NCI-H1105 treated with DMSO at 0.1 percent for 48 hours (cell line): ENCODE measurements at regions not wholly inside any gene's neighbourhood (a gene's known extent, or its start where the extent isn't known, plus 50 kb on each side); places are given as distances from the start of the nearest gene placed in this dataset.
"Not testable (repeated sequence)": the region's sequence is repeated elsewhere in the genome, so short reads cannot be mapped to it uniquely, and the experiment has no call there.

Experiments
- DNase-seq: peaks from one replicate; lab custom pipeline; 2025; lab: John Stamatoyannopoulos, UW

GRCh38 chr10:35780970-35781642 is 139.0 kb upstream of the FZD8 start:
- no peak for DNase-seq

GRCh38 chr10:35778306-35778705 is 136.2 kb upstream of the FZD8 start:
- DNase-seq = no peak

- not testable (repeated sequence) for DNase-seq
Measured at GRCh38 chr10:35776557-35776956, 134.5 kb upstream of the FZD8 start.

GRCh38 chr10:35774109-35774508 is 132.0 kb upstream of the FZD8 start:
- DNase-seq = no peak

- no peak for DNase-seq
Measured at GRCh38 chr10:35770817-35771355, 128.8 kb upstream of the FZD8 start.

GRCh38 chr10:35769795-35770194 is 127.7 kb upstream of the FZD8 start:
- no peak for DNase-seq

- DNase-seq = no peak
Measured at GRCh38 chr10:35768731-35769130, 126.6 kb upstream of the FZD8 start.

- DNase-seq = no peak
Measured at GRCh38 chr10:35768011-35768410, 125.9 kb upstream of the FZD8 start.

- no peak for DNase-seq
Measured at GRCh38 chr10:35765996-35766395, 123.9 kb upstream of the FZD8 start.

GRCh38 chr10:35765066-35765527 is 123.0 kb upstream of the FZD8 start:
- no peak for DNase-seq

- no peak for DNase-seq
Measured at GRCh38 chr10:35762311-35763030, 120.4 kb upstream of the FZD8 start.

GRCh38 chr10:35758076-35758475 is 116.0 kb upstream of the FZD8 start:
- no peak for DNase-seq

- no peak for DNase-seq
Measured at GRCh38 chr10:35754519-35754918, 112.4 kb upstream of the FZD8 start.

GRCh38 chr10:35752469-35753461 is 110.7 kb upstream of the FZD8 start:
- no peak for DNase-seq

GRCh38 chr10:35751347-35751746 is 109.3 kb upstream of the FZD8 start:
- DNase-seq = no peak

GRCh38 chr10:35749230-35749629 is 107.1 kb upstream of the FZD8 start:
- no peak for DNase-seq

- no peak for DNase-seq
Measured at GRCh38 chr10:35745617-35746403, 103.7 kb upstream of the FZD8 start.

GRCh38 chr10:35743851-35744250 is 101.8 kb upstream of the FZD8 start:
- DNase-seq = no peak

GRCh38 chr10:35743351-35743750 is 101.3 kb upstream of the FZD8 start:
- DNase-seq = no peak

GRCh38 chr10:35739998-35740397 is 97.9 kb upstream of the FZD8 start:
- no peak for DNase-seq

- no peak for DNase-seq
Measured at GRCh38 chr10:35735412-35735811, 93.3 kb upstream of the FZD8 start.
